GM12891 (cell line): ENCODE measurements at regions not wholly inside any gene's neighbourhood (a gene's known extent, or its start where the extent isn't known, plus 50 kb on each side); places are given as distances from the start of the nearest gene placed in this dataset.
"Not testable (repeated sequence)": the region's sequence is repeated elsewhere in the genome, so short reads cannot be mapped to it uniquely, and the experiment has no call there.

ENCODE experiments used
- DNase-seq: peaks from one replicate; pipeline ENCODE4 v3.0.0; 2011; ENCODE audit warnings: low spot score; ENCODE audit not compliant: insufficient read length
- FAIRE-seq: peaks from 2 replicates; lab custom pipeline; 2011; peaks lifted over from hg19 to GRCh38; lab: Jason Lieb, UNC
- PAX5 ChIP-seq: IDR thresholded peaks from 2 replicates; pipeline ENCODE4 v1.6.1; 2011; ENCODE audit warnings: low read length, moderate library complexity, mild to moderate bottlenecking; ENCODE audit not compliant: insufficient read depth, severe bottlenecking
- POLR2A ChIP-seq: IDR thresholded peaks from 2 replicates; pipeline ENCODE4 v1.6.1; 2011; ENCODE audit warnings: low read depth, low read length, control low read depth
- POLR2AphosphoS5 ChIP-seq: IDR thresholded peaks from 2 replicates; pipeline ENCODE4 v1.6.1; 2011; ENCODE audit warnings: low read depth, low read length, control low read depth
- POU2F2 ChIP-seq: IDR thresholded peaks from 2 replicates; pipeline ENCODE4 v1.6.1; 2011; ENCODE audit warnings: low read depth, mild to moderate bottlenecking, control low read depth, low read length, moderate library complexity
- SPI1 ChIP-seq: IDR thresholded peaks from 2 replicates; pipeline ENCODE4 v1.6.1; 2011; ENCODE audit warnings: low read depth, low read length, control low read depth
- TAF1 ChIP-seq: IDR thresholded peaks from 2 replicates; pipeline ENCODE4 v1.6.1; 2011; ENCODE audit warnings: low read depth, low read length, control low read depth

DNA sequence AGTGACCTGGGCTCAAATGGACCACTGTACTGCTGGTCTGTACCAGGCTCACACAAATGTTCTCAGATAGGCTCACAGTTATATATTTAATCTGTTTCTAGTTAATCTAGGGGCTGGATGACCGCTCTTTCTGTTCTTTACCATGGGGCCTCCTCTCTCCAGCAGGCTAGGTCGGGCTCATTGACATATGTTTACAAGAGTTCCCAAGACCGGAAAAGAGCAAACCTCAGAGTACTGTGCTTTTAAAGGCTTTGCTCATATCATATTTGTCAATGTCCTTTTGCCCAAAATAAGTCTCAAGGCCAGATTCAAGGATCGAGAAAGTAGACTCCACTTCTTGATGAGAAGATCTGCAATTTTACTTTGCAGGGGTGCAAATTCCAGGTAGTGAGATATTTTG, 348.0 kb upstream of the EPHA6 start:
- DNase-seq (no peak), FAIRE-seq (no peak)
- TF ChIP-seq POLR2A (no peak), POLR2AphosphoS5 (no peak), SPI1 (no peak), POU2F2 (no peak), PAX5 (no peak), TAF1 (no peak)

DNA sequence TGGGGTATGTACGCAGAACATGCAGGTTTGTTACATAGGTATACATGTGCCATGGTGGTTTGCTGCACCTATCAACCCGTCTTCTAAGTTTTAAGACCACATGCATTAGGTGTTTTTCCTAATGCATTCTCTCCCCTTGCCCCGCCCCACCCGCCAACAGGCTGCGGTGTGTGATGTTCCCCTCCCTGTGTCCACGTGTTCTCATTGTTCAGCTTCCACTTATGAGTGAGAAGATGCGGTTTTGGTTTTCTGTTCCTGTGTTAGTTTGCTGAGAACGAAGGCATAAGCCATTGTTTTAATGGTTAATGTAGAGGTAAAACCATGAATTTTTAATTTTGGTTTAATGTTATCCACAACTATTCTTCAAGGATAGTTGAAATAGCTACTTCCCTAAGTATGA, 346.8 kb upstream of the EPHA6 start:
- TF ChIP-seq POLR2A: no peak
- TF ChIP-seq SPI1: no peak
- FAIRE-seq (no peak), DNase-seq (no peak)

DNA sequence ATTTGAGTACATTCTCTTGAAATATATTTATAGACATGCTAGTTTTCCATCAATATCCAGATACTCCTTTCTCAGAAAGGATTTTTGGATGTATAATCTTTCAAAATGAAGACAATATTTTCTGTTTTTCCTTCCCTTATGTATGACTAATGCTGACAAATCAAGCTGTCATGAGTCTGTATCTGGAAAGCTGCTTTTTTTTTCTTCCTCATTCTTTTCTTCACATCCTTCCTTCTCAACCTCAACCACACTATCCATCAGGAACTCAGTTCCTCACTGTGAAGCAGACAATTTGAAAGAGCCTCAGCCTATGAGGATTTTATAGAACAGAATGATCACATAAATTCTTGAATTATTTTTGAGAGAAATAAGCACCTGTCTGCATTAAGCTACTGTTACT, 335.9 kb upstream of the EPHA6 start:
- DNase-seq (no peak), FAIRE-seq (no peak)
- TF ChIP-seq SPI1: no peak
- no peak for TF ChIP-seq POU2F2

DNA sequence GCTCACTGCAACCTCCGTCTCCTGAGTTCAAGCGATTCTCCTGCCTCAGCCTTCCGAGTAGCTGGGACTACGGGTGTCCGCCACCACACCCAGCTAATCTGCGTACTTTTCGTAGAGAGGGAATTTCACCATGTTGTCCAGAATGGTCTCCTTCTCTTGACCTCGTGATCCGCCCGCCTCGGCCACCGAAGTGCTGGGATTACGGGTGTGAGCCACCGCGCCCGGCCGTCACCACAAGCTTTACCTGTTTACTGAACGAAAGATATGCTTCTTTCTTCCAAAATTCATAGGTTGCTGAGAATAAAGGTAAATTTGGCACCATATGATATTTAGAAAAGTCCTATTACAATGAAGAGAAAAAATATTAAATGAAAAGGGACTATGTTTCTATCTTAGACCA, 333.5 kb upstream of the EPHA6 start:
- DNase-seq (no peak), FAIRE-seq (no peak)
- TF ChIP-seq PAX5 (no peak), POLR2AphosphoS5 (no peak), POLR2A (no peak), POU2F2 (no peak), SPI1 (no peak), TAF1 (no peak)

DNA sequence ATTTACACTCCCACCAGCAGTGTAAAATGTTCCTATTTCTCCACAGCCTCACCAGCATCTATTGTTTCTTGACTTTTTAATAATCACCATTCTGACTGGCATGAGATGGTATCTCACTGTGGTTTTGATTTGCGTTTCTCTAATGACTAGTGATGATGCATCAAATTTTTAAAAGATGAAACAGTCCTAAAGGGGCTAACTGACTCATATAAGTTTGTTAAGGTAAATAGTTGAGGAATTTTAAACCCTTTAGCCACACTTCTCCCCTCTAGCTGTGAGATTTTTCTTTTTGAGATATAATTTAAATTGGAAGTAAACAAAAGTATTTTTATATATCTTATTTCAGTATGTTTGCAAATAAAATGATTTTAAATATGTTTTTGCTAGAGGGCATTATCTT, 331.2 kb upstream of the EPHA6 start:
- not testable (repeated sequence) for FAIRE-seq, DNase-seq

DNA sequence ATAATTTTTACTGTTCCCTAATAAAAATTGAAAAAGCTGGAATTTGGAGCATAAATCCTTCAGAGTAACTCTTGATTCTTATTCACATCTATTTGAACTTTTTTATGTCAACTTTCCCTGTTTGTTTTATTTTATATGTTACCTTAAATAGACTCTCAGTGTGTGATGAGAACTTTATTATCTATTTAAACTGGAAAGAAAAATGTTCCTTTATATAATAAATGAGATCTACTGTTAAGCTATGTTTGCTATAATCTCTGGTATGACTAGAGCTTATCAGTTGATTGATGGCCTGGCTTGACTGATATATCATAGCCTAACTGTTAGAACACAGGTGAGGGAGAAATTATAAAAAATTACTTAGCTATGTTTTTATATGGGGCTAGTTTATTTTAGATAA, 330.6 kb upstream of the EPHA6 start:
- FAIRE-seq (no peak), DNase-seq (no peak)
- TF ChIP-seq PAX5: no peak
- TF ChIP-seq SPI1: no peak

DNA sequence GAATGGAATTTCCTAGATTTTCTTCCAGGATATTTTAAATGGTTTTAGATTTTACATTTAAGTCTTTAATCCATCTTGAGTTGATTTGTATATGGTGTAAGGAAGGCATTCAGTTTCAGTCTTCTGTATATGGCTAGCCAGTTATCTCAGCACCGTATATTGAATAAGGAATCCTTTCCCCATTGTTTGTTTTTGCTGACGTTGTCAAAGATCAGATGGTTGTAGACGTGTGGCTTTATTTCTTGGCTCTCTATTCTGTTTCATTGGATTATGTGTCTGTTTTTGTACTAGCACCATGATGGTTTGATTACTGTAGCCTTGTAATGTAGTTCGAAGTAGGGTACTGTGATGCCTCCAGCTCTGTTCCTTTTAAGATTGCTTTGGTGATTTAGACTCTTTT, 325.7 kb upstream of the EPHA6 start:
- no peak for FAIRE-seq
- no peak for DNase-seq

DNA sequence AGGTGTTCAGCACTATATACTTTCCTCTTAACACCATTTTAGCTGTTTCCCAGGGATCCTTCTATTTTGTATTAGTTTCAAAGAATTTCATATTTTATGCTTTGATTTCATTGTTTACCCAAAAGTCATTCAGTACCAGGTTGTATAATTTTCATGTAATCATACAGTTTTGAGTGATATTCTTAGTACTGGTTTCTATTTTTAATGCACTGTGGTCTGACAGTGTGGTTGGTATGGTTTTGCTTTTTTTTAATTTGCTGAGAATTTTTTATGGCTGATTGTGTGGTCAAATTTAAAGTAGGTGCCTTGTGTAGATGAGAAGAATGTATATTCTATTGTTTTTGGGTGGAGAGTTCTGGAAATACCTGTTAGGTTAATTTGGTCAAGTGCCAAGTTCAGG, 323.4 kb upstream of the EPHA6 start:
- TF ChIP-seq SPI1: no peak
- no peak for TF ChIP-seq POLR2AphosphoS5
- TF ChIP-seq PAX5: no peak
- no peak for TF ChIP-seq POU2F2
- no peak for TF ChIP-seq POLR2A
- no peak for TF ChIP-seq TAF1
- DNase-seq (no peak), FAIRE-seq (no peak)

More for the DNA sequence above, 325.7 kb upstream of the EPHA6 start:
- TF ChIP-seq POLR2AphosphoS5: no peak
- no peak for TF ChIP-seq PAX5
- TF ChIP-seq POLR2A: no peak
- TF ChIP-seq POU2F2: no peak
- no peak for TF ChIP-seq SPI1
- TF ChIP-seq TAF1: no peak

DNA sequence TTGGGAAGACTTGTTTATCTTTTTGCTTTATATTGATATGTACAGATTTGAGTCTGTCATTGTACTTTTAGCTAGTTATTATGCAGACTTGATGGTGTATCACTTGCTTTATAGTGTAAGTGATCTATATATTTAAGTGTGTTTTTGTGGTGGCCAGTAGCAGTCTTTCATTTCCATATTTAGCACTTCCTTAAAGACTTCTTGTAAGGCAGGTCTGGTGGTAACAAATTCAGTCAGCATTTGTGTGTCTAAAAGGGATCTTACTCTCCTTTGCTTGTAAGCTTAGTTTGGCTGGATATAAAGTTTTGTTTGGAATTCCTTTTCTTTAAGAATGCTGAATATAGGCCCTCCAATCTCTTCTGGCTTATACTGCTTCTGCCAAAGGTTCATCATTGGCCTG, 322.5 kb upstream of the EPHA6 start:
- TF ChIP-seq POU2F2: no peak
- TF ChIP-seq TAF1: no peak
- TF ChIP-seq POLR2A: no peak
- no peak for TF ChIP-seq POLR2AphosphoS5
- no peak for TF ChIP-seq SPI1
- no peak for TF ChIP-seq PAX5
- FAIRE-seq (no peak), DNase-seq (no peak)

DNA sequence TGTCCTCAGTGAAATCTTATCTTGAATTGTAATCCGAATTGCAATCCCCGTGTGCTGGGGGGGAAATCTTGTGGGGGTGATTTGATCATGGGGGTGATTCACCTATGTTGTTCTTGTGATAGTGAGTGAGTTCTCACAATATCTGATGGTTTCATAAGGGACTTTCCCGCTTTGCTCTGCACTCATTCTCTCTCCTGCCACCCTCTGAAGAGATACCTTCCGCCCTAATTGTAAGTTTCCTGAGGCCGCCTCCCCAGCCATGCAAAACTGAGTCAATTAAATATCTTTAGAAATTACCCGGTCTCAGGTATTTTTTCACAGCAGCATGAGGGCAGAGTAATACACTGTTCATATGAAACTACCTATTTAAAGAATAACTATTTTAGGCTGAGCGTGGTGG, 304.1 kb upstream of the EPHA6 start:
- DNase-seq: no peak
- no peak for FAIRE-seq
- TF ChIP-seq POLR2A (no peak), SPI1 (no peak), PAX5 (no peak), POU2F2 (no peak)

DNA sequence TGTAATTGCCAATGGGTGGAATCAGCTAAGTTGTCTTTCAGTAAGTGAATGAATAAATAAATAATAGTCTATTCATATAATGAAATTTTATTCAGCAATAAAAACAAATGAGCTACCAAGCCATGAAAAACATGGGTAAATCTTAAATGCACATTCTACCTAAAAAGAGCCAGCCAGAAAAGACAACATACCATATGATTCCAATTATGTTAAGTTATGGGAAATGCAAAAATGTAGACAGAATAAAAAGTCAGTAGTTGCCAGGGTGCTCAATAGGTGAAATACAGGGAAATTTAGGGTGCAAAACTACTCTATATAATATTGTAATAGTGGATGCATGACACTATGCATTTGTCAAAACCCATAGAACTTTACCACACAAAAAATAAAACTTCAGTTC, 277.2 kb upstream of the EPHA6 start:
- FAIRE-seq (no peak), DNase-seq (no peak)
- TF ChIP-seq POLR2AphosphoS5 (no peak), TAF1 (no peak), POU2F2 (no peak), SPI1 (no peak), POLR2A (no peak), PAX5 (no peak)

DNA sequence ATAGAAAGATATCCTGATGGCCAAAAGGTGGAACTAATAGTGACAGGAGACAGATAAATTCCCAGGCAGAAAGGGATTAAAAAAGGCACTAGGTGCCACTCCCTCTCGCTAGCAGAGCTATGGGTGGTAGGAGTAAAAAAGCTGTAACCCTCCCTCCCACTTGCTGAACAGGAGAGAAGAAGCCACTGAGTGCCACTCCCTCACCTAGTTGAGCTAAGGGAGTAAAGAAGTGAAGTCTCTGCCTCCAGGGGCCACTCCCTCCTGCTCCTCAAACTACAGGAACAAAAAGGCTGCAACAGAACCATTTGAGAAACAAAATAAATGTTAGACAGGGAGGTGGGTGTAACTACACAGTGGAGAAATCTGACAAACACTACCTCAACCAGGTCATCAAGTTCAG, 276.2 kb upstream of the EPHA6 start:
- TF ChIP-seq TAF1: no peak
- TF ChIP-seq PAX5: no peak
- no peak for TF ChIP-seq POU2F2
- TF ChIP-seq POLR2A: no peak
- TF ChIP-seq SPI1: no peak
- TF ChIP-seq POLR2AphosphoS5: no peak
- no peak for DNase-seq
- FAIRE-seq: no peak
